Stimulated activated naive CD8-positive, alpha-beta T cell treated with anti-CD3 and anti-CD28 coated beads, Interleukin-15, Interleukin-2, amounts not matched to agents 100 U/mL and 50 U/mL, for 24 hours (primary cell): ENCODE measurements at regions not wholly inside any gene's neighbourhood (a gene's known extent, or its start where the extent isn't known, plus 50 kb on each side); places are given as distances from the start of the nearest gene placed in this dataset.

ENCODE experiments used
- ATAC-seq: fragments of 150-1000 bp; cut with Tn5 transposase; one replicate; pipeline ENCODE4 v1.10.0; 2021
- DNase-seq: peaks from one replicate; pipeline ENCODE4 v3.0.0; 2021

- DNase-seq (no peak), ATAC-seq (no peak)
Measured at GRCh38 chr4:95987851-95988250, 148.0 kb downstream of the PDHA2 start.

- no peak for DNase-seq
- ATAC-seq, result no peak
Measured at GRCh38 chr4:95998311-95998710, 158.4 kb downstream of the PDHA2 start.

GRCh38 chr4:96003951-96004740, 164.3 kb downstream of the PDHA2 start:
- DNase-seq, result no peak
- no peak for ATAC-seq

GRCh38 chr4:96009427-96010119, 169.7 kb downstream of the PDHA2 start:
- DNase-seq (no peak), ATAC-seq (no peak)

GRCh38 chr4:96012687-96013086, 172.8 kb downstream of the PDHA2 start:
- DNase-seq, result no peak
- ATAC-seq, result no peak

- ATAC-seq (no peak), DNase-seq (no peak)
Measured at GRCh38 chr4:96016634-96017299, 176.9 kb downstream of the PDHA2 start.

GRCh38 chr4:96025011-96025410, 185.1 kb downstream of the PDHA2 start:
- ATAC-seq, result no peak
- DNase-seq, result no peak

- no peak for ATAC-seq
- DNase-seq, result no peak
Measured at GRCh38 chr4:96035727-96036126, 195.8 kb downstream of the PDHA2 start.

- DNase-seq (no peak), ATAC-seq (no peak)
Measured at GRCh38 chr4:96036781-96037180, 196.9 kb downstream of the PDHA2 start.

- no peak for DNase-seq
- no peak for ATAC-seq
Measured at GRCh38 chr4:96037705-96038104, 197.8 kb downstream of the PDHA2 start.

GRCh38 chr4:96039217-96039616, 199.3 kb downstream of the PDHA2 start:
- ATAC-seq (no peak), DNase-seq (no peak)

- ATAC-seq, result no peak
Measured at GRCh38 chr4:96039803-96040436, 200.0 kb downstream of the PDHA2 start.

GRCh38 chr4:96044971-96045370, 205.1 kb downstream of the PDHA2 start:
- no peak for ATAC-seq
- no peak for DNase-seq

More at GRCh38 chr4:96039803-96040436, 200.0 kb downstream of the PDHA2 start:
- DNase-seq, result no peak

- DNase-seq, result no peak
- ATAC-seq, result no peak
Measured at GRCh38 chr4:96052827-96053226, 212.9 kb downstream of the PDHA2 start.

GRCh38 chr4:96056346-96056934, 216.5 kb downstream of the PDHA2 start:
- no peak for ATAC-seq

GRCh38 chr4:96063639-96064038, 223.7 kb downstream of the PDHA2 start:
- DNase-seq, result no peak

More at GRCh38 chr4:96056346-96056934, 216.5 kb downstream of the PDHA2 start:
- no peak for DNase-seq

GRCh38 chr4:96073461-96073860, 233.6 kb downstream of the PDHA2 start:
- ATAC-seq (no peak), DNase-seq (no peak)

More at GRCh38 chr4:96063639-96064038, 223.7 kb downstream of the PDHA2 start:
- no peak for ATAC-seq

- ATAC-seq (no peak), DNase-seq (no peak)
Measured at GRCh38 chr4:96092151-96092705, 252.3 kb downstream of the PDHA2 start.

GRCh38 chr4:96093057-96093456, 253.2 kb downstream of the PDHA2 start:
- ATAC-seq (no peak), DNase-seq (no peak)

GRCh38 chr4:96093563-96093962, 253.7 kb downstream of the PDHA2 start:
- DNase-seq, result no peak
- no peak for ATAC-seq

- ATAC-seq (no peak), DNase-seq (no peak)
Measured at GRCh38 chr4:96094183-96094582, 254.3 kb downstream of the PDHA2 start.
